ENCODE measurements at regions not wholly inside any gene's neighbourhood (a gene's known extent, or its start where the extent isn't known, plus 50 kb on each side); places are given as distances from the start of the nearest gene placed in this dataset.

DNA sequence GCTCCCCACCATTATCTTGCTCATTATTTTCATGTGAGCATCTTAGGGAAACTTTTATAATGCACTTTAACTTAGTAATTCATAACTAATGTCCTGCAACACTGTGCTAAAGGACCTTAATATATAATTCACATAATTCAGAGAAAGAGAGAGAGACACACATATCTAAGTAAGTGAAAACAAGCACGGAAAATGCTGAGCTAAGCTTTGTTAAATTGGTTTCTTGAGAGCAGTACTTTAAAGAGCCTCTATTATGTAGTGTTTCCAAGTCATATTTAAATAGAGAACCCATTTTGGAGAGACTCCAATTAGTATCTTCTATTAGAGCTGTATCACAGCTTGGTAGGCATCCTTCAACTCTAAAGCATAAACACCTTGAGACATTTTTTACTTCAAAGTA, 354.1 kb upstream of the SOX14 start:
- DNase-seq: no peak

DNA sequence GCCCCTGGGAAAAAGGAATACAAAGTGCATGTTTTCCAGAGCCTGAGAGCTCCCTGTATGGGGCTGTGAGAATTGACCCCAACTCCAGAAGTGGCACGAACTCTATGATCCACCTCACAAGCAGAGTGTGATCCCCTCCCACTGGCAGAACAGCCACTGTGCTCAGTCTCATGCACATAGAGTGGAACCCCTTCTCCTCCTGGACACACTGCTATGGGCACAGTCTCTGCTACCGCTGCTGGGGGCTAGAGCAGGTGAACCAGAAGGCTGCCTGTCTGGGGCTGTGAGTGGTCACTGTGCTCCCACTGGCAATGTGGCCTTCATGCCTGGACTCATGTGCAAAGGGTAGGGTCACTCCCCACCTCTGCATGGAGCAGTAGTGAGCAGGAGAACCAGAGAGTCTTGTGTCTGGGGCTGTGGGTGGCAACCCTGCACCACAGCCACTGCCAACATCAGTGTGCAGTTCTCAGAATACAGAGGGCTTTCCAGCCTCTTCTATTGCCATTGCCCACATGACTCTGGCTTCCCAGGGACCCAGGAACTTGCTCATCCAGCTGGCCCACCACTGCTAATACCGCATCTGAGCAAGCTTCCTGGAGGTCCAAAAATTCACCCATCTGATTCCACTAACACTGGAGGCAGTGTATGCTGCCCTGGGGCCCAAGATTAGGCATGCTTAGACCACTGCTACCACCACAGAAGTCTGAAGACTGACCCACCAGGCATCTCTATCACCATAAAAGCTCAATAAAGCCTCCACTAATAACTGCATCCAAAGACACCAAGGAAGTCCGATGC, 343.7 kb upstream of the SOX14 start:
- no peak for DNase-seq

DNA sequence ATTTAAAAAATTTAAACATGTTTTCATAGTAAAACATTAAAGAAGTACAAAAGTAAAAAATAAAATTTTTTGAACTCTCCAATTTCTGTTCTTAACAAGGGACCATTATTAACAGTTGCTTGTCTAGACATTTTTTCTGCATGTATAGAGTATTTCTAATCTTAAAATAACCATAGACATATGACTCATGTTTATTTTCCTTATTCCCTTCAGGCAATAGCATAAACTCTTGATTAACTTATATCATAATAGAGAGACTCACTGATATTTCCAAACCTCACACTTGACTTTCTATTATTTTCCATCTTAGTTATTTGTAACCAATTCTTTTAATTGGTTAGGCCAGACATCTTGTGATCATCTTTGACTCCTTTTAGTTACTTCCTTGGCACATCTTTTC, 325.6 kb upstream of the SOX14 start:
- no peak for DNase-seq

DNA sequence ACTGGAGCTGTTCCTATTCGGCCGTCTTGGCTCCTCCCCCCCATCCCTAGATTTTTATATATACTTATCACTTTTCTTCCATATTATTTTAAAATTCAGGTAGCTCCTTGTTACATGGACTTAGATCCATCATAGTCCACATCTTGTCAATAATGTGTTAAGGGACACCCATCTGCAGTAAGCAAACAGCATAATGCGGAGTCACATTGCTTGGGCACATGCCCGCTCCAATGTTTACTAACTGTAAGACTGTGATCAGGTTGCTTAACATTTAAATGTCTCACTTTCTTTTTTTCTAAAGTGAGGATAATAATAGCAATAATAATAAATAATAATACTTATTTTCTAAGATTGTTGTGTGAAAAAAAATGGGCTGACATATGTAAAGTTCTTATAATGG, 303.2 kb upstream of the SOX14 start:
- no peak for DNase-seq

DNA sequence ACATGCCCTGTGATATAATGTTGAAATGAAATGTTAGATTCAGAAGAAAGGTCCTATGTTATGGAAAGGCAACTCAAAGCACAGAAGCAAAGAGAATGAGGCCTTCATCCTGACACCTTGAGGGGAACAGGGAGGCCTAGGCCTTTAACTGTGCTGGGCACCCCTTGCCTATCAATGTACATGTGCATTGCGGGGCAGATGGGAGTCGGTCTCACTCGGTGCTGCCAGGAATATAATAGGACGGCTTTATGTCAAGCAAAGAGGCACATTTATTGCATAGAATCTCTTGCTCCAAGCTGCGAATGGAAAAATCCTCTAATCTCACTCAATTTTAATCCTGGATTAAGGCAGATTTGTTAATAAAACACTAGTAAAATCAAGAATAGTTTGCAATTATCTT, 301.0 kb upstream of the SOX14 start:
- DNase-seq: no peak

DNA sequence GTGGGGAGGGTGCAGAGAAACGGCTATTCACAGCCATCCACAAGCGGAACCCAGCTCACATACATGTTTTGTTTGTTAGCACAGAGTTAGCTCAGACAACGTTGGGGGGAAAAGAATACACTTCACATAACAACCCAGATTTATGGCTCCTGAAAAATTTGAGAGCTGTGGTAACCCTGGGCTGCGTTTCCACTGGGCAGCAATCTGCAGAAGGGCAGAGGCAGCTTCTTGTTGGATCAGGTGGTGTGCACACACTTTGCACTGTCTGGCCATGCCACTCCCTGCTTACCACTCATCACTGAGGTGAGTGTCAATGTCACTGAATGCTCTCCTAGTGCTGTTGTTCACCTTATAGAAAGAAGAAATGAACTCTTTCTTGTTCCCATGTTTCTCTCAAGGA, 299.8 kb upstream of the SOX14 start:
- no peak for DNase-seq

DNA sequence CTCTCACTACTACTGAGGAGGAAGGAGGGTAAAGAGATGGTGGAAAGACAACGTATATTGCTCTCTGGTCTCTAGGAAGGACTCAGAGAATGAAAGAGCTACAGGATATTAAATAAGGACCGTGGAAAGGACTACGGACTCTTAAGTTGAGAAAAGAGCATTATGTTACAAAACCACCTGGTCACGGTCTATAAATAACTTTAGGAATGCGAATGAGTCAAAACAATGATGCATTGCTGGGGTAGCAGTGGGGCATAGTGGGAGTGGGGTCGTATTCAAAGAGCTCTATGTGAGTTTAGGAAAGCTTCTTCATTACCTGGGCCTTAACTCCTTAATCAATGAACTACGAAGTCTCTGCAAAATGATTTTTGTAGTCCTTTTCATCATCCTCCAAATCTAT, 295.7 kb upstream of the SOX14 start:
- DNase-seq: no peak

DNA sequence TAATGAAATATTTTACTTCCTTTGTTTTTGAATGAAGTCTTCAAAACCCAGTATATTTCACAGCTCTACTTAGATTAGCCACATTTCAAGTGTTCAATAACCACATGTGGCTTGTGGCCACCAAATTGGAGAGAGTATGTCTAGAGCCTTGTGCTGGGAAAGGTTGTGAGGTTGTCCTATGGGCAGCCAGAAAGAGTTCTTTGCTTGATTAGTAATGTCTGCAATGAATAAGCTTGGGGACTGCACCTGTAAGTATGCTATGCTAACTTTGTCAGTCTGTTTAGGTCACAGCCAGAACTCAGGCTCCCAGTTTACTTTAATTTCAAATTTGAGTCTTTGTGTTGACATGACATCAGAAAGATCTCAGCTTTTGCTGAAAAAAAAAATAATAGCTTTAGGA, 294.9 kb upstream of the SOX14 start:
- no peak for DNase-seq

DNA sequence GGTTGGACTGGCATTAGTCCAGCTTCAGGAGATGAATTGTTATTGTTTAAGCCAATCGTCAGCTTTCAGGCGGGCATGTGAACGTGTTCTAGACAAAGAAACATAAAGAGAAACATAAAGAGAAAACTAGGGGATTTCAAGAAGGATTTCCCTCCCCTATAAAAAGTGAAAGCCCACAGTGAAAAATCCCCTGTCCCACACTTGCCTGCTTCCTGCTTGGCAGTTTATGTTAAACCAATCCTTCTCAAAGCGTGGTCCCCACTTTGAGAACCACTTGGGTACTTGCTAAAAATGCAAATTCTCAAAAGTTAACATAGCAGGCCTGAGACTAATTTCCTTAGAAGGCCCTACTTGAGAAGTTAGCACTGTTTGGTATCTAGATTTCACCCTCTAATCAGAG, 293.0 kb upstream of the SOX14 start:
- no peak for DNase-seq

DNA sequence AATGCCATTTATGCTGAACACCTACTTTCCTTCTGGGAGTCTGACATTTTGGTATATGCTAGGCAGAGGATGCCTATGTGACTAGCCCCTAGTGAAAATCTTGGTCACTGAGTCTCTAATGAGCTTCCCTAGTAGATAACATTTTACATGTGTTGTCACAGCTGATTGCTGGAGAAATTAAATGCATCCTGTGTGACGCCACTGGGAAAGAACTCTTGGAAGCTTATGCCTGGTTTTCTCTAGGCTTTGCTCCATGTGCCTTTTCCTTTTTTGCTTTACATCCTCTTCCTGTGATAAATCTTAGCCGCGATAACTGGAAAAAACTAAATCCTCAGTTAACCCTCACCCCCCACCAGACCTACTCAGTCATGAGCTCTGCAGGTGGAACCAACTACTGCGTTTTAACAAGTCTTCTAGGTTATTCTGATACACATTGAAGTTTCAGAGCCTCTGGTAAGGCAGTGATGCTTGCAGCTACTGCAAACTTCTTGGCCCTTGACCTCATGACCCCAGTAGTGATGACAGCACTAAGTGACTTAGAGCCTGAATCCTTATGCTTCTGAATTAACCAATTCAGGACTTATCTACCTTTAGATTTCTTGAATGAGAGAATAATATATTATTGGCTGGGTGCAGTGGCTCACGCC, 292.4 kb upstream of the SOX14 start:
- DNase-seq: no peak

DNA sequence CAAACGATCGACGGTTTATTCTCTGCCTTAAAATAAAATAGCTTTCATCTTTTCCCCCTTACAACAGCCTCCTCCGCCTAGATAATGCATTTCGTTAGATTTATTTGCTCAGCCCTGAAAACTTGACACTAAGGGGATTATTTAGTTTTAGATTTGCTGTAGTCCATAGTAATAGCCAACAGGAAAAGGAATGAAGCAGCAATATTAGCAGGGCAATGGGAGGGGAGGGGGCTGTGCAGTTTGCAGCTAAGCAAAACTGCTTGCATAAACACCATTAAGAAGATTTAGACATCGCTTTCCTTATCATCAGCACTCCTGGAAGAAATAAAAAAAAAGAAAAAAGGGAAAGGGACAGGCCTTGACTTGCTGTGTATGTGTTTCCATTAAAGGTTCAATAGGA, 286.5 kb upstream of the SOX14 start:
- no peak for DNase-seq

DNA sequence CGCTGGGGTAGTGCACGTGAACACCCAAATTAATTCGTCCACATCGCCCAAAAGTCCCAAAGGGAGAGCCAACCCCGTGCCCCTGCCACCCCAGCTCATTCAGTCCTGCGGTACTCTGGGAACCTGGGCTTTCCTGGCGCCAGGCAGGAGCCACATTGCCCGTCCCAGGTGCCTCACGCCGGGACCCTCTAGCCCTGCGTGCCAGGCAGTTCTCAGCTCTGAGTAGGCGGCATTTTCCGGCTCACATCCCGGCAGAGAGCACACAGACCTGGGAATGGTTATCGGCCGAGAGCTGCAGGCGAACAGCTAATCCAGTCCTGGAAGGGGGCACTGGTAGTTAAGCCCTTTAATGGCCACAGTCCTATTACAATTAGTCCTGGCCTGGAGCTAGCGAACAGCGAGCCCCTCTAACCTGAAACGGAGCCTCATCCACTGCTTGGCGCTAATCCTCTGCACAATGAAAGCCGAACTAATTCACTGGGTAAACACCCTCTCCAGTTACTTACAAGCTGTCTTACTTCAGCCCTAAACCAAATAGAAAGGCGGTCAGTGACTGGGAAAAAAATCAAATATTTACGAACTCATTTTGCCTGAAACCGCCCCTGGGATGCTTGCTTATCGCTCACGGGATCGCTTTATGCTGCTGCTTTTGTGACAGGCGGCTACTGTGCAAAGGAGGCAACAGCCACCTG, 254.6 kb upstream of the SOX14 start:
- DNase-seq: no peak

DNA sequence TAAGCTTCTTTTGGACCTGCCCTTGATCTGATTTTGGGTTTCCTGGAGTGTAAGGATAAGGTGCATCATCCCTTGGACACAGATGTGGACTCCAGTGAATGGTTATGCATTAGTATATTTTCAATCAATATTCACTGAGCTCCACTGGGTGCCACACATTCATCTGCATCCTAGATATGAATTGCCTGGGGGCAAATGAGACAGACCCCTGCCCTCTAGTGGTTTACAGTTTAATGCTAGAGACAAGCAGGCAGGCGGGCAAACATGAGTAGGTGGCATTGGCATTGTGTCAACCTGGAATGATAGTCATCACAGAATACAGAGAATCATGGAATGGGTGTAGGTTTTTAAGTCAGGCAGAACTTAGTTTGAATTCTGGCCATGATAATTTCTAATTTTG, 252.5 kb upstream of the SOX14 start:
- DNase-seq: no peak

DNA sequence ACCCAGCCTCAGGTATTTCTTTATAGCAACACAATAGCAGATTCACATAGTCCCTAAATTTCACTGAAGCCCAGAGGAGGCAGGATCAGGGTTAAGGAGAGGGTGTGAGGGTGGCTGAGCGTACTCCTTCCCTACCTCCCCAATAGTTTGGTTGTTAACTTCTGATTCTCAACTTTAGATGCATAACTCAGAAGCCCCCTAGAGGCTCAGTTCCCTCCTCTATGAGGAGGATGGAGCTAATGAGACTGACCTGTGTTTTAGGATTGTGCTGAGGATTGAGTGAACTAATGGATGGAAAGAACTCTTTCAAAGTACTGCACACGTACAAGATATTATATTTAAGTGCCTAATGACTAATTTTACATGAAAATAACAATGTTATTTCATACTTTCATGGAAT, 249.3 kb upstream of the SOX14 start:
- DNase-seq: no peak

DNA sequence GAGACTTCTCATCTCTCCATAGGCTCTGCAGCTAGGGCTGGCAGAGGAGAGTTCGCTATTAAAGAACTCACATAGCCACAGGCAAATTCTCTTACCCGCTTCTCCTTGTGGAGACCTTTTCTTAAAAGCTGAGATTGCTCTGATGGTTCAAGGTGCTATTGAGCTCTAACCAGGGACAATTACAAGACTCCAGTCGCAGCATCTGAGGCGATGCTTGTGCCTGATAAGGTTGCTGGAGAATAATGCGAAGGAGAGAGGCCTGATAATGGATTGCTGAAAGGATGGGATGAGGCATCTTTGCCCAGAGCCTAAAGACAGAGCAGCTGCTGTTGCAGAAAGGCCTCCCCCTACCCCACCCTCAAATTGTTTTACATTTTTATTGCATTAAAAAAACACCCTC, 244.5 kb upstream of the SOX14 start:
- DNase-seq: no peak

DNA sequence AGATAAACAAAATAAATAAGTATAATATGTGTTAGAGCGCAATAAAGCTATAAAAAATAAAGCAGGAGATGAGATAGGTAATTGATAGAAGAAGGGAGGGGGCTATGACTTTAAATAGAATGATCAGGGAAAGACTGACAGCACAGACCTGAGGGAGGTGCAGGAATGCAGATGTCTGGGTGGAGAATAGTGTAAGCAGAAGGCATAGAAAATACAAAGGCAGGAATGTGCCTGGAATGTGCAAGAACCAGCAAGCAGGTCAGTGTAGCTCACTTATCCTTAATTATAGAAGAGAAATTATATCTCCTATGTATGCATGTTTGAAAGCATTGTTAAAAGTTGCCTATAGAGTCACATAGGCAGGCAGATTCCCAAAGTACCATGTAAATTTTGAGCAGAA, 239.4 kb upstream of the SOX14 start:
- DNase-seq: no peak

DNA sequence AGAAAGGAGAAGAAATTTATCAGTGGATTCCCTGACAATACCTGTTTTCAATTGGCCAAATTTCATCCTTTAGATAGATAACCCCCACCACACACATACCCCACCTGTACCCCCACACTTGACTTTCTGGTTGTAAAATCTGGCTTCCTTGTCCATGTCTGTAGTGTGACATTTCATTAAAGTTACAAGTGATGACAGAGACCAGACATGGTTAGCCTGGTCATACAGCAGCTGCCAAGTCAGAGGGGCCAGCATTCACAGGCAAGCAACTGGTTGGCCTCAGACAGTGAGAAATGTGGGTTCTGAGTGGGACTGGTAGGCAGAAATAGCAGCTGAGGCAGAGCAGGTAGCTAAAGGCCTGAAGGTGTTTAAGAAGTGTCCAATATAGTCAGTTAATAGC, 238.6 kb upstream of the SOX14 start:
- DNase-seq: no peak

DNA sequence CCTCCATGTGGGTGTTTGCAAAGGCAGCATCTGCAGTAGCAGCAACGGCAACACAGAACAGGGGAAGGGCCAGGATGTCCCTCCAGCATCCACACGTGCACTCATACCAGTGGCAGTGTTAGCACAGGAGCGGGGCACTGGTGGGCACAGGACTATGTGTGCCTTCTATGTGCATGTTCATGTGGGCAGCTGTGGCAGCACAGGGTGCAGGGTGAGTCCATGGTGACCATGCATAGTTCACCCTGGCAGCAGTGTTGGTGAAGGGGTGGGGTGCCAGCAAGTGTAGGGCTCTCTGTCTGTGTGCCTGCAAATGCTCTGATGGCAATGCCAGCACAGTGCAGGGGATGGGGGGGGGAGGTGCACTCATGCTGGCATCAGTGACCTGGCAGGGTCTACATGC, 222.1 kb upstream of the SOX14 start:
- no peak for DNase-seq

DNA sequence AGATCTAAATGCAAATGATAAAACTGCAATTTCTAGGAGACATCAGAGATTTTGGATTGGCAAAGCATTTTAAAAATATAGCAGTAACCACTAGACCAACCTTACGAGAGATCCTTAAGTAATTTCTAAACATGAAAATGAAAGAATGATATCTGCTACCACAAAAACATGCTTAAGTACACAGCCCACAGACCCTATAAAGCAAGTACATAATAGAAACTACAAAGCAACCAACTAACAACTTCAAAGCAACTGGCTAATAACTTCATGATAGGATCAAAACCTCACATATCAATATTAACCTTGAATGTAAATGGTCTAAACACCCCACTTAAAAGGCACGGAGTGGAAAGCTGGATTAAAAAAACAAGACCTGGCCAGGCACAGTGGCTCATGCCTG, 209.9 kb upstream of the SOX14 start:
- no peak for DNase-seq

DNA sequence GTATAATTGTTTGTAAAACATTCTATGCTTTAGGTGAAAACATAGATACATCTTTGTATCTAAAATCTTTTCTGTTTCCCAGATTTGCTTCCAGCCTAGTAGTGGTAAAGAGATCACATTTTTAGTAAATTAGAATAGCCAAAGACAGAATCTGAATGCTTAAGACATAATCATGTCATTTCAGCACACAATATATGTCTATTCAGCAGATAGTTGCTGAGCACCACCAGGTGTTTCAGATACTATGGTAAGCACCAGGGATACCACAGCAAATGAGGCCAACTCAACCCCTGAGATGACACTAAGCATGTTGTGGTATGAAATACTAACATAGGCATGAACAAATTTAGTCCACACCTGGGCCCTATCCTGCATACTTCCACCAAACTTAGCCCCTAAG, 195.2 kb upstream of the SOX14 start:
- no peak for DNase-seq

DNA sequence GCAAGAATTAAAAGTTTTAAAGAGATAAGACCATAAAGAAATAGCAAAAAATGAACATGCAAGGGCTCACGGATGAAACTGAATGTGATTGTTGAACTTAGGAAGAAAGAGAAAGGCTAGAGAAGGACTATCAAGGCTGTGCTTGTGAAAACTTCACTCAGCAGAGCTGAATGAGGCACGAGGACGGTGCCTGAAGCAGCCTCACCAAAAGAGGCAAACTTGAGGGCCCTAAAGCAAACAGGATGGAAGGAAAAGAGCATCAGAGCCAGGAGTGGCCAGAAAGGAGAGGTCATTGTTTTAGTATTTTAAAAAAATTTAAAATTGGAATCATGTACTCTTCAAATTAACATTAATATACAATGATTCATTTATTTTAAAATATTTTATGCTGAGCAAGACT, 191.2 kb upstream of the SOX14 start:
- no peak for DNase-seq

DNA sequence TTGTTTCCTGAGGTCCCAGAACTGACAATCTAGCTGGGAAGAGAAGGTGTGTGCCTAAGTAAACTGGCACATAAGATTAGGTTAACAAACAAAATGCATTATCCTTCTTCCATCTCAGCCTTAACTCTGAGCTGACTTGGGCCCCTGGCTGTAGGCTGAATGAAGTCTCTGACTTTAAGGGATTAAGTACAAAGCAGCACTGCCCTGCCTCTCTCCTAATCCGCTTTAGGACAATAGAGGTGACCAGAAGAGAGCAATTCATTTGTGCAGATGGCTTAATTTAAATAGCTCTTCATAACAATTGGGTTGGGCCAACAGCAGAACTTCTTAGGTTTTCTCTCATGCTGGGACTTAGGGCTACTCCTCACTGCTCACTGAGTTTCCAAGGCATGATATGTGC, 181.6 kb upstream of the SOX14 start:
- DNase-seq: no peak

DNA sequence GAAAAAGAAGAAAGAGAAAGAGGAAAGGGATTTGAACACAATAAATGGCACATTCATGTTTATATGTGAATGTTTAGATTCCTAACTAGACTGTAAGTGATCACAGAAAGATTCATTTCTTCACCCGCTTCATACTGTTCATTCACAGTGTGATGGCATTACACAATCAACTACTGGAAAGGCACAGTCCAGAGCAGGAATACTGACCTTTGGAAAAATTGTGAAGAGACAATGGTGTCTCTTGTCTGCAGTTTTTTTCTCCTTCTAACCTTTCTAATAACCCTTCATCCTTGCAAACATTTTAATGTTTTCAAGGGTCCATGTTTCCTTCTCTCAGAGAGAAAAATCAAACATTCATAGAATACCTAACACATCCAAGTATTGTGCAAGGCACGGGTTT, 180.9 kb upstream of the SOX14 start:
- DNase-seq: no peak

Data from amygdala (tissue), 56 donors.